CD4-positive, alpha-beta T cell (primary cell): ENCODE measurements at regions not wholly inside any gene's neighbourhood (a gene's known extent, or its start where the extent isn't known, plus 50 kb on each side); places are given as distances from the start of the nearest gene placed in this dataset.

ENCODE experiments used
- ATAC-seq: fragments of 200-7000 bp; cut with Tn5 transposase; one replicate; pipeline ENCODE4 v1.10.0; 2022; ENCODE audit warnings: mild to moderate bottlenecking; ENCODE audit not compliant: poor library complexity
- CTCF ChIA-PET: fragments of 350-600 bp; sonication (Branson Sonifier 250); formaldehyde crosslinking; loops from one replicate; lab custom pipeline; 2021; ENCODE audit warnings: antibody characterized with exemption, inconsistent platforms; lab: Charles Lee
- POLR2A ChIA-PET: fragments of 350-600 bp; sonication (Branson Sonifier 250); formaldehyde crosslinking; loops from one replicate; lab custom pipeline; 2021; ENCODE audit warnings: antibody characterized with exemption, inconsistent platforms; lab: Charles Lee
- DNase-seq, 14 experiments: peaks; one replicate each; pipeline ENCODE4 v3.0.0-alpha.2; 2013 to 2020; ENCODE audit warnings: mixed read lengths in 2 of 14
- H3K27ac ChIP-seq, 2 donors: one replicate each; pipeline versions ENCODE4 v1.5.1 to v1.7.0; 2013; ENCODE audit warnings: low read length in 2 of 2, low read depth in 1 of 2, mild to moderate bottlenecking in 1 of 2
- H3K27me3 ChIP-seq, 2 experiments: 1 replicate in 1 of 2; 2 replicates in 1 of 2; pipeline versions ENCODE4 v1.6.1 to v1.7.0; 2013; ENCODE audit warnings: low read length in 2 of 2, control low read depth in 1 of 2, mild to moderate bottlenecking in 1 of 2, moderate library complexity in 1 of 2; ENCODE audit not compliant: insufficient read depth in 2 of 2, control insufficient read depth in 1 of 2
- H3K36me3 ChIP-seq: one replicate; pipeline ENCODE4 v1.6.1; 2013; ENCODE audit warnings: low read length, control low read depth; ENCODE audit not compliant: insufficient read depth
- H3K4me1 ChIP-seq: one replicate; pipeline ENCODE4 v1.6.1; 2013; ENCODE audit warnings: low read length, control low read depth; ENCODE audit not compliant: insufficient read depth
- H3K4me3 ChIP-seq: one replicate; pipeline ENCODE4 v1.5.1; 2013; ENCODE audit warnings: mild to moderate bottlenecking, low read length, moderate library complexity
- H3K9me3 ChIP-seq, 2 experiments: 1 replicate in 1 of 2; 2 replicates in 1 of 2; pipeline versions ENCODE4 v1.6.1 to v1.7.0; 2013; ENCODE audit warnings: low read length in 2 of 2, mild to moderate bottlenecking in 2 of 2, control low read depth in 1 of 2, moderate library complexity in 1 of 2; ENCODE audit not compliant: control insufficient read depth in 1 of 2, insufficient read depth in 1 of 2
- H3K27ac Mint-ChIP-seq: one replicate; pipeline ENCODE4 v1.8.0; 2020; ENCODE audit warnings: mixed read lengths
- H3K27me3 Mint-ChIP-seq: one replicate; pipeline ENCODE4 v1.8.0; 2021; ENCODE audit warnings: mixed read lengths
- H3K36me3 Mint-ChIP-seq: one replicate; pipeline ENCODE4 v1.8.0; 2021; ENCODE audit warnings: low read depth, mixed read lengths
- H3K4me1 Mint-ChIP-seq: one replicate; pipeline ENCODE4 v1.8.0; 2021; ENCODE audit warnings: low read depth, mixed read lengths
- H3K4me3 Mint-ChIP-seq: one replicate; pipeline ENCODE4 v1.8.0; 2020; ENCODE audit warnings: mild to moderate bottlenecking, mixed read lengths
- H3K9me3 Mint-ChIP-seq: one replicate; pipeline ENCODE4 v1.8.0; 2020; ENCODE audit warnings: mixed read lengths
- CTCF ChIP-seq: fragments of 200-600 bp; IDR thresholded peaks from one replicate; pipeline ENCODE4 v1.8.0; 2022; ENCODE audit warnings: antibody characterized with exemption, mild to moderate bottlenecking
- intact Hi-C, 2 experiments: fragments of 100-400 bp; cut with DNase I in 1 of 2; cut with micrococcal nuclease in 1 of 2; formaldehyde crosslinking; loops; one replicate each; pipeline versions ENCODE4 v1.15.1 to v1.9.0; 2023 to 2025; cut with DNase I, micrococcal nuclease

- Mint-ChIP-seq H3K36me3 (no peaks in the 10 kb centered on the region), H3K9me3 (no peaks in the 10 kb centered on the region), H3K4me3 (no peak overlapping the region), H3K27me3 (peaks cover 6% of the 10 kb centered on the region), H3K4me1 (no peaks in the 10 kb centered on the region), H3K27ac (no peak overlapping the region)
- H3K4me3 ChIP-seq, result no peak overlapping the region
- intact Hi-C loops, result loop anchor here (10.0 kb wide), 1 partner anchor 249 kb away; no protein-coding TSS in a partner anchor
- ChIA-PET CTCF (interaction anchor here (1.7 kb wide), 1 partner anchor 11 kb away, joined by 4 read pairs; no protein-coding TSS in a partner anchor), POLR2A (no interaction called here)
- no peaks in the 10 kb centered on the region for H3K9me3 ChIP-seq
- no peak for ATAC-seq
- H3K27ac ChIP-seq, result no peak overlapping the region
- H3K36me3 ChIP-seq, result no peaks in the 10 kb centered on the region
- no peak for DNase-seq
- H3K4me1 ChIP-seq, result no peaks in the 10 kb centered on the region
- no peak for TF ChIP-seq CTCF
- H3K27me3 ChIP-seq, result no peaks in the 10 kb centered on the region
Observed at GRCh38 chr5:52665559-52665958, 122.2 kb upstream of the ITGA1 start.

GRCh38 chr5:52668139-52668538 lies 119.6 kb upstream of the ITGA1 start:
- no peaks in the 10 kb centered on the region for H3K27me3 ChIP-seq
- no peak for ATAC-seq

GRCh38 chr5:52668544-52669185 lies 119.1 kb upstream of the ITGA1 start:
- H3K4me3 Mint-ChIP-seq, result no peak overlapping the region
- no peaks in the 10 kb centered on the region for H3K36me3 Mint-ChIP-seq
- TF ChIP-seq CTCF, result no peak
- no peak overlapping the region for H3K27ac Mint-ChIP-seq
- ChIA-PET CTCF (no interaction called here), POLR2A (no interaction called here)
- intact Hi-C loops, result loop anchor here (10.0 kb wide), 1 partner anchor 246 kb away; no protein-coding TSS in a partner anchor
- Histone ChIP-seq H3K27ac (no peak overlapping the region), H3K36me3 (no peaks in the 10 kb centered on the region), H3K4me1 (no peaks in the 10 kb centered on the region), H3K9me3 (no peaks in the 10 kb centered on the region), H3K27me3 (no peaks in the 10 kb centered on the region), H3K4me3 (no peak overlapping the region)
- peaks cover 3% of the 10 kb centered on the region for H3K4me1 Mint-ChIP-seq
- H3K9me3 Mint-ChIP-seq, result no peaks in the 10 kb centered on the region
- no peak for DNase-seq
- ATAC-seq, result no peak
- H3K27me3 Mint-ChIP-seq, result peaks cover 6% of the 10 kb centered on the region

More at GRCh38 chr5:52668139-52668538, 119.6 kb upstream of the ITGA1 start:
- Histone ChIP-seq H3K9me3 (no peaks in the 10 kb centered on the region), H3K4me3 (no peak overlapping the region), H3K36me3 (no peaks in the 10 kb centered on the region), H3K27ac (no peak overlapping the region), H3K4me1 (no peaks in the 10 kb centered on the region)
- Mint-ChIP-seq H3K4me3 (no peak overlapping the region), H3K36me3 (no peaks in the 10 kb centered on the region), H3K27ac (no peak overlapping the region), H3K27me3 (peaks cover 6% of the 10 kb centered on the region), H3K4me1 (no peaks in the 10 kb centered on the region), H3K9me3 (no peaks in the 10 kb centered on the region)
- TF ChIP-seq CTCF, result no peak
- ChIA-PET POLR2A (no interaction called here), CTCF (no interaction called here)
- intact Hi-C loops, result loop anchor here (10.0 kb wide), 1 partner anchor 247 kb away; no protein-coding TSS in a partner anchor
- DNase-seq, result no peak
